WTC11 (cell line): ENCODE measurements at regions not wholly inside any gene's neighbourhood (a gene's known extent, or its start where the extent isn't known, plus 50 kb on each side); places are given as distances from the start of the nearest gene placed in this dataset.

Source experiments
- ATF1 ChIP-seq: sonication (generic); formaldehyde crosslinking; IDR thresholded peaks from 2 replicates; pipeline ENCODE4 v1.8.1; 2023; ENCODE audit warnings: mild to moderate bottlenecking, moderate library complexity, missing genetic modification reagents
- CREB1 ChIP-seq: sonication (generic); formaldehyde crosslinking; IDR thresholded peaks from 2 replicates; pipeline ENCODE4 v1.8.0; 2023; ENCODE audit warnings: mild to moderate bottlenecking, missing genetic modification reagents
- CTCF ChIP-seq: fragments of 200-600 bp; IDR thresholded peaks from 2 replicates; pipeline ENCODE4 v1.8.0; 2022; ENCODE audit warnings: antibody characterized with exemption
- FOXJ3 ChIP-seq: sonication (generic); formaldehyde crosslinking; IDR thresholded peaks from 2 replicates; pipeline ENCODE4 v1.9.0; 2021; ENCODE audit warnings: missing genetic modification reagents, mild to moderate bottlenecking, borderline replicate concordance
- HMGXB4 ChIP-seq: sonication (generic); formaldehyde crosslinking; IDR thresholded peaks from 2 replicates; pipeline ENCODE4 v1.8.1; 2023; ENCODE audit warnings: mild to moderate bottlenecking, moderate library complexity, missing genetic modification reagents
- MAX ChIP-seq: sonication (generic); formaldehyde crosslinking; IDR thresholded peaks from 2 replicates; pipeline ENCODE4 v1.8.0; 2022; ENCODE audit warnings: mild to moderate bottlenecking, missing genetic modification reagents
- MLX ChIP-seq: sonication (generic); formaldehyde crosslinking; IDR thresholded peaks from 2 replicates; pipeline ENCODE4 v1.8.1; 2023; ENCODE audit warnings: mild to moderate bottlenecking, missing genetic modification reagents, moderate library complexity
- NFYB ChIP-seq: sonication (generic); formaldehyde crosslinking; conservative IDR thresholded peaks from 2 replicates; pipeline ENCODE4 v1.8.0; 2022; ENCODE audit warnings: low read depth, missing genetic modification reagents
- NR2C2 ChIP-seq: sonication (generic); formaldehyde crosslinking; IDR thresholded peaks from 2 replicates; pipeline ENCODE4 v1.8.0; 2022; ENCODE audit warnings: mild to moderate bottlenecking, missing genetic modification reagents
- ZNF121 ChIP-seq: sonication (generic); formaldehyde crosslinking; IDR thresholded peaks from 2 replicates; pipeline ENCODE4 v1.8.0; 2023; ENCODE audit warnings: missing genetic modification reagents
- ZNF423 ChIP-seq: fragments of 250-450 bp; sonication (Bioruptor Pico); IDR thresholded peaks from 2 replicates; pipeline ENCODE4 v2.1.2; 2022; ENCODE audit warnings: mild to moderate bottlenecking, moderate library complexity

GRCh38 chr5:26439121-26439520 is 599.3 kb downstream of the CDH9 start:
- no peak for TF ChIP-seq MLX (CRISPR knock-in tag)
- no peak for TF ChIP-seq ZNF423 (CRISPR knock-in tag)
- no peak for TF ChIP-seq NR2C2 (CRISPR knock-in tag)
- no peak for TF ChIP-seq CTCF
- no peak for TF ChIP-seq ZNF121 (CRISPR knock-in tag)
- no peak for TF ChIP-seq HMGXB4 (CRISPR knock-in tag)
- TF ChIP-seq NFYB (CRISPR knock-in tag) = no peak
- TF ChIP-seq CREB1 (CRISPR knock-in tag) = no peak
- TF ChIP-seq MAX (CRISPR knock-in tag) = no peak
- TF ChIP-seq FOXJ3 (CRISPR knock-in tag) = no peak
- no peak for TF ChIP-seq ATF1
